ENCODE measurements at regions not wholly inside any gene's neighbourhood (a gene's known extent, or its start where the extent isn't known, plus 50 kb on each side); places are given as distances from the start of the nearest gene placed in this dataset.

GRCh38 chr3:187902041-187902471, 156.8 kb upstream of the BCL6 start:
- no peaks in the 10 kb centered on the region for H3K9me3 Mint-ChIP-seq
- H3K27me3 Mint-ChIP-seq: peaks cover 0 to 3% of the 10 kb centered on the region in 2 donors
- no peak overlapping the region for H3K4me3 Mint-ChIP-seq
- H3K36me3 Mint-ChIP-seq: no peaks in the 10 kb centered on the region
- no peaks in the 10 kb centered on the region for H3K4me1 ChIP-seq (ENCODE audit: insufficient read depth, low read length)
- H3K9me3 ChIP-seq (ENCODE audit: low read length): no peaks in the 10 kb centered on the region
- no peak overlapping the region for H3K4me3 ChIP-seq (ENCODE audit: low read length)
- H3K27me3 ChIP-seq (ENCODE audit: insufficient read depth, low read length, poor library complexity, severe bottlenecking): no peaks in the 10 kb centered on the region
- POLR2A ChIA-PET: no interaction called here
- H3K4me1 Mint-ChIP-seq: no peaks in the 10 kb centered on the region
- CTCF ChIA-PET: no interaction called here
- no peak for DNase-seq
- H3K36me3 ChIP-seq (ENCODE audit: insufficient read depth, low read length): no peaks in the 10 kb centered on the region
- peak overlapping the region in 1 of 8 donors; percentile 76 for H3K27ac Mint-ChIP-seq
- H3K27ac ChIP-seq (ENCODE audit: low read depth, low read length): no peak overlapping the region

GRCh38 chr3:187902936-187903335, 157.7 kb upstream of the BCL6 start:
- POLR2A ChIA-PET: no interaction called here
- no peak overlapping the region for H3K27ac ChIP-seq (ENCODE audit: low read depth, low read length)
- peaks cover 0 to 3% of the 10 kb centered on the region in 2 donors for H3K27me3 Mint-ChIP-seq
- no peak overlapping the region for H3K27ac Mint-ChIP-seq
- no peak overlapping the region for H3K4me3 Mint-ChIP-seq
- DNase-seq: no peak
- no peaks in the 10 kb centered on the region for H3K27me3 ChIP-seq (ENCODE audit: insufficient read depth, low read length, poor library complexity, severe bottlenecking)
- no peaks in the 10 kb centered on the region for H3K36me3 Mint-ChIP-seq
- H3K4me1 Mint-ChIP-seq: no peaks in the 10 kb centered on the region
- H3K4me3 ChIP-seq (ENCODE audit: low read length): no peak overlapping the region
- H3K36me3 ChIP-seq (ENCODE audit: insufficient read depth, low read length): no peaks in the 10 kb centered on the region
- no peaks in the 10 kb centered on the region for H3K4me1 ChIP-seq (ENCODE audit: insufficient read depth, low read length)
- no peaks in the 10 kb centered on the region for H3K9me3 ChIP-seq (ENCODE audit: low read length)
- CTCF ChIA-PET: no interaction called here
- no peaks in the 10 kb centered on the region for H3K9me3 Mint-ChIP-seq

- no peaks in the 10 kb centered on the region for H3K27me3 ChIP-seq (ENCODE audit: insufficient read depth, low read length, poor library complexity, severe bottlenecking)
- H3K9me3 Mint-ChIP-seq: no peaks in the 10 kb centered on the region
- ChIA-PET POLR2A (no interaction called here), CTCF (no interaction called here)
- no peak overlapping the region for H3K27ac Mint-ChIP-seq
- H3K4me3 Mint-ChIP-seq: no peak overlapping the region
- H3K9me3 ChIP-seq (ENCODE audit: low read length): no peaks in the 10 kb centered on the region
- no peaks in the 10 kb centered on the region for H3K36me3 ChIP-seq (ENCODE audit: insufficient read depth, low read length)
- H3K4me1 ChIP-seq (ENCODE audit: insufficient read depth, low read length): no peaks in the 10 kb centered on the region
- H3K4me3 ChIP-seq (ENCODE audit: low read length): no peak overlapping the region
- no peaks in the 10 kb centered on the region for H3K36me3 Mint-ChIP-seq
- no peak for DNase-seq
- H3K27me3 Mint-ChIP-seq: peaks cover 0 to 3% of the 10 kb centered on the region in 2 donors
- no peaks in the 10 kb centered on the region for H3K4me1 Mint-ChIP-seq
- H3K27ac ChIP-seq (ENCODE audit: low read depth, low read length): no peak overlapping the region
These were observed 158.4 kb upstream of the BCL6 start for GRCh38 chr3:187903697-187904096.

GRCh38 chr3:187906416-187906815, 161.1 kb upstream of the BCL6 start:
- Mint-ChIP-seq H3K27ac (no peak overlapping the region), H3K9me3 (no peaks in the 10 kb centered on the region), H3K36me3 (peaks cover 0 to under 1% (median 0%) of the 10 kb centered on the region in 3 donors), H3K4me1 (no peaks in the 10 kb centered on the region), H3K27me3 (no peaks in the 10 kb centered on the region), H3K4me3 (no peak overlapping the region)
- Histone ChIP-seq H3K27me3 (ENCODE audit: insufficient read depth, low read length, poor library complexity, severe bottlenecking) (no peaks in the 10 kb centered on the region), H3K27ac (ENCODE audit: low read depth, low read length) (no peak overlapping the region), H3K4me1 (ENCODE audit: insufficient read depth, low read length) (no peaks in the 10 kb centered on the region), H3K4me3 (ENCODE audit: low read length) (no peak overlapping the region), H3K36me3 (ENCODE audit: insufficient read depth, low read length) (no peaks in the 10 kb centered on the region), H3K9me3 (ENCODE audit: low read length) (no peaks in the 10 kb centered on the region)
- POLR2A ChIA-PET: no interaction called here
- CTCF ChIA-PET: no interaction called here
- no peak for DNase-seq

- no peak overlapping the region for H3K27ac Mint-ChIP-seq
- no peak overlapping the region for H3K4me3 Mint-ChIP-seq
- CTCF ChIA-PET: no interaction called here
- no peaks in the 10 kb centered on the region for H3K9me3 Mint-ChIP-seq
- Histone ChIP-seq H3K4me1 (ENCODE audit: insufficient read depth, low read length) (no peaks in the 10 kb centered on the region), H3K9me3 (ENCODE audit: low read length) (no peaks in the 10 kb centered on the region), H3K4me3 (ENCODE audit: low read length) (no peak overlapping the region), H3K27ac (ENCODE audit: low read depth, low read length) (no peak overlapping the region), H3K36me3 (ENCODE audit: insufficient read depth, low read length) (no peaks in the 10 kb centered on the region), H3K27me3 (ENCODE audit: insufficient read depth, low read length, poor library complexity, severe bottlenecking) (no peaks in the 10 kb centered on the region)
- H3K36me3 Mint-ChIP-seq: peaks cover 0 to 2% (median 0%) of the 10 kb centered on the region in 3 donors
- H3K27me3 Mint-ChIP-seq: no peaks in the 10 kb centered on the region
- POLR2A ChIA-PET: no interaction called here
- DNase-seq: no peak
- no peaks in the 10 kb centered on the region for H3K4me1 Mint-ChIP-seq
These were observed 161.7 kb upstream of the BCL6 start for GRCh38 chr3:187906920-187907319.

GRCh38 chr3:187909866-187910265, 164.6 kb upstream of the BCL6 start:
- H3K4me1 Mint-ChIP-seq: peaks cover 0 to 7% (median 2%) of the 10 kb centered on the region in 3 donors
- H3K4me3 ChIP-seq (ENCODE audit: low read length): no peak overlapping the region
- ChIA-PET POLR2A (no interaction called here), CTCF (interaction anchor here (1.6 kb wide), 1 partner anchor 162 kb away, joined by 4 read pairs; no protein-coding TSS in a partner anchor)
- no peaks in the 10 kb centered on the region for H3K27me3 Mint-ChIP-seq
- no peak for DNase-seq
- H3K36me3 ChIP-seq (ENCODE audit: insufficient read depth, low read length): no peaks in the 10 kb centered on the region
- no peak overlapping the region for H3K4me3 Mint-ChIP-seq
- H3K4me1 ChIP-seq (ENCODE audit: insufficient read depth, low read length): no peaks in the 10 kb centered on the region
- peaks cover 0 to 2% (median 0%) of the 10 kb centered on the region in 3 donors for H3K36me3 Mint-ChIP-seq
- H3K9me3 ChIP-seq (ENCODE audit: low read length): no peaks in the 10 kb centered on the region
- no peaks in the 10 kb centered on the region for H3K9me3 Mint-ChIP-seq
- H3K27ac Mint-ChIP-seq: no peak overlapping the region
- H3K27ac ChIP-seq (ENCODE audit: low read depth, low read length): no peak overlapping the region
- no peaks in the 10 kb centered on the region for H3K27me3 ChIP-seq (ENCODE audit: insufficient read depth, low read length, poor library complexity, severe bottlenecking)

GRCh38 chr3:187912007-187912406, 166.7 kb upstream of the BCL6 start:
- Mint-ChIP-seq H3K36me3 (peaks cover 0 to 2% (median 0%) of the 10 kb centered on the region in 3 donors), H3K27me3 (no peaks in the 10 kb centered on the region), H3K4me1 (peaks cover 1 to 22% (median 5%) of the 10 kb centered on the region in 3 donors), H3K27ac (no peak overlapping the region), H3K4me3 (no peak overlapping the region), H3K9me3 (no peaks in the 10 kb centered on the region)
- Histone ChIP-seq H3K4me3 (ENCODE audit: low read length) (no peak overlapping the region), H3K9me3 (ENCODE audit: low read length) (no peaks in the 10 kb centered on the region), H3K36me3 (ENCODE audit: insufficient read depth, low read length) (no peaks in the 10 kb centered on the region), H3K27ac (ENCODE audit: low read depth, low read length) (no peak overlapping the region), H3K4me1 (ENCODE audit: insufficient read depth, low read length) (no peaks in the 10 kb centered on the region), H3K27me3 (ENCODE audit: insufficient read depth, low read length, poor library complexity, severe bottlenecking) (no peaks in the 10 kb centered on the region)
- ChIA-PET CTCF (no interaction called here), POLR2A (no interaction called here)
- no peak for DNase-seq

GRCh38 chr3:187913617-187914033, 168.4 kb upstream of the BCL6 start:
- Mint-ChIP-seq H3K27me3 (no peaks in the 10 kb centered on the region), H3K9me3 (no peaks in the 10 kb centered on the region), H3K27ac (no peak overlapping the region), H3K4me1 (peaks cover 15 to 38% (median 21%) of the 10 kb centered on the region in 3 donors), H3K36me3 (peaks cover 0 to 2% (median 0%) of the 10 kb centered on the region in 3 donors), H3K4me3 (no peak overlapping the region)
- no peak overlapping the region for H3K27ac ChIP-seq (ENCODE audit: low read depth, low read length)
- no peak for DNase-seq
- no peaks in the 10 kb centered on the region for H3K27me3 ChIP-seq (ENCODE audit: insufficient read depth, low read length, poor library complexity, severe bottlenecking)
- ChIA-PET POLR2A (no interaction called here), CTCF (interaction anchor here (1.6 kb wide), 1 partner anchor 13 kb away, joined by 4 read pairs; no protein-coding TSS in a partner anchor)
- H3K4me3 ChIP-seq (ENCODE audit: low read length): no peak overlapping the region
- no peaks in the 10 kb centered on the region for H3K36me3 ChIP-seq (ENCODE audit: insufficient read depth, low read length)
- no peaks in the 10 kb centered on the region for H3K9me3 ChIP-seq (ENCODE audit: low read length)
- H3K4me1 ChIP-seq (ENCODE audit: insufficient read depth, low read length): peaks cover 9% of the 10 kb centered on the region

- no peak overlapping the region for H3K4me3 ChIP-seq (ENCODE audit: low read length)
- no peaks in the 10 kb centered on the region for H3K36me3 ChIP-seq (ENCODE audit: insufficient read depth, low read length)
- Mint-ChIP-seq H3K36me3 (peaks cover 0 to 2% (median 0%) of the 10 kb centered on the region in 3 donors), H3K4me1 (peaks cover 21 to 44% (median 27%) of the 10 kb centered on the region in 3 donors), H3K9me3 (no peaks in the 10 kb centered on the region), H3K4me3 (no peak overlapping the region), H3K27me3 (no peaks in the 10 kb centered on the region), H3K27ac (no peak overlapping the region)
- no peaks in the 10 kb centered on the region for H3K9me3 ChIP-seq (ENCODE audit: low read length)
- ChIA-PET POLR2A (no interaction called here), CTCF (no interaction called here)
- H3K4me1 ChIP-seq (ENCODE audit: insufficient read depth, low read length): peaks cover 14% of the 10 kb centered on the region
- no peak for DNase-seq
- H3K27ac ChIP-seq (ENCODE audit: low read depth, low read length): no peak overlapping the region
- no peaks in the 10 kb centered on the region for H3K27me3 ChIP-seq (ENCODE audit: insufficient read depth, low read length, poor library complexity, severe bottlenecking)
These were observed 169.0 kb upstream of the BCL6 start for GRCh38 chr3:187914231-187914630.

All from CD8-positive, alpha-beta memory T cell (primary cell).